Hepatocyte (in vitro differentiated cells): ENCODE measurements at regions not wholly inside any gene's neighbourhood (a gene's known extent, or its start where the extent isn't known, plus 50 kb on each side); places are given as distances from the start of the nearest gene placed in this dataset.

Experiments
- DNase-seq: peaks from one replicate; pipeline ENCODE4 v3.0.0-alpha.2; 2016; ENCODE audit warnings: low spot score
- H2AFZ ChIP-seq: fragments of 200-600 bp; sonication (generic); 2 replicates; pipeline ENCODE4 v1.6.0; 2016; ENCODE audit warnings: antibody characterized with exemption, mild to moderate bottlenecking
- H3K27ac ChIP-seq: fragments of 200-600 bp; sonication (generic); 2 replicates; pipeline ENCODE4 v1.5.1; 2016; ENCODE audit warnings: mild to moderate bottlenecking
- H3K27me3 ChIP-seq: fragments of 200-600 bp; sonication (generic); 2 replicates; pipeline ENCODE4 v1.6.1; 2016
- H3K36me3 ChIP-seq: fragments of 200-600 bp; sonication (generic); replicated peaks from 2 replicates; pipeline ENCODE4 v1.5.1; 2016; ENCODE audit warnings: low read depth; ENCODE audit not compliant: insufficient read depth
- H3K4me1 ChIP-seq: fragments of 200-600 bp; sonication (generic); 2 replicates; pipeline ENCODE4 v1.5.1; 2016; ENCODE audit warnings: mild to moderate bottlenecking, moderate library complexity; ENCODE audit not compliant: insufficient read depth
- H3K4me2 ChIP-seq: fragments of 200-600 bp; sonication (generic); 2 replicates; pipeline ENCODE4 v1.6.0; 2016
- H3K4me3 ChIP-seq: fragments of 200-600 bp; sonication (generic); 2 replicates; pipeline ENCODE4 v1.5.1; 2016; ENCODE audit warnings: mild to moderate bottlenecking
- H3K79me2 ChIP-seq: fragments of 200-600 bp; sonication (generic); 2 replicates; pipeline ENCODE4 v1.6.0; 2017; ENCODE audit warnings: mild to moderate bottlenecking
- H3K9me2 ChIP-seq: fragments of 200-600 bp; sonication (generic); replicated peaks from 2 replicates; pipeline ENCODE4 v1.6.0; 2017; ENCODE audit warnings: mild to moderate bottlenecking; ENCODE audit not compliant: insufficient read depth
- H3K9me3 ChIP-seq: fragments of 200-600 bp; sonication (generic); 2 replicates; pipeline ENCODE4 v1.5.1; 2016; ENCODE audit warnings: low read depth, mild to moderate bottlenecking
- H4K20me1 ChIP-seq: fragments of 200-600 bp; sonication (generic); 2 replicates; pipeline ENCODE4 v1.6.0; 2016; ENCODE audit warnings: mild to moderate bottlenecking; ENCODE audit not compliant: insufficient read depth, poor library complexity, severe bottlenecking
- CTCF ChIP-seq: fragments of 200-600 bp; sonication (generic); IDR thresholded peaks from 2 replicates; pipeline ENCODE4 v1.5.1; 2016; ENCODE audit warnings: antibody characterized with exemption, mild to moderate bottlenecking; ENCODE audit not compliant: poor library complexity
- EZH2 ChIP-seq: fragments of 200-600 bp; sonication (generic); IDR thresholded peaks from 2 replicates; pipeline ENCODE4 v1.6.1; 2016; ENCODE audit warnings: antibody characterized with exemption, mild to moderate bottlenecking, borderline replicate concordance
- EZH2phosphoT487 ChIP-seq: fragments of 200-600 bp; sonication (generic); IDR thresholded peaks from one replicate; pipeline ENCODE4 v1.6.1; 2018; ENCODE audit warnings: antibody characterized with exemption, mild to moderate bottlenecking, low read depth, moderate library complexity; ENCODE audit not compliant: unreplicated experiment, severe bottlenecking
- whole genome bisulfite sequencing: methylation state at CpG from one replicate; pipeline ENCODE4 v1.1.6; 2016; ENCODE audit warnings: low lambda C conversion rate; ENCODE audit errors: missing lambda C conversion rate; 5-methylcytosine and 5-hydroxymethylcytosine counted together

- no peak for DNase-seq
- H3K4me3 ChIP-seq: no peak overlapping the region
- no peaks in the 10 kb centered on the region for H3K4me1 ChIP-seq
- no peak overlapping the region for H3K4me2 ChIP-seq
- 66% methylated on average over 10 of the region's 10 CpGs for WGBS
- H3K36me3 ChIP-seq: no peaks in the 10 kb centered on the region
- H3K27ac ChIP-seq: no peak overlapping the region
- H3K9me2 ChIP-seq: no peaks in the 10 kb centered on the region
- H4K20me1 ChIP-seq: no peaks in the 10 kb centered on the region
- H3K79me2 ChIP-seq: no peaks in the 10 kb centered on the region
- no peak for TF ChIP-seq CTCF
- no peak for TF ChIP-seq EZH2
- TF ChIP-seq EZH2phosphoT487: no peak
- no peaks in the 10 kb centered on the region for H3K9me3 ChIP-seq
- H2AFZ ChIP-seq: no peak overlapping the region
- H3K27me3 ChIP-seq: peaks cover 25% of the 10 kb centered on the region
Observed at GRCh38 chr3:66817951-66818557, 180.1 kb upstream of the KBTBD8 start.

- Histone ChIP-seq H4K20me1 (no peaks in the 10 kb centered on the region), H3K4me2 (no peak overlapping the region), H3K4me1 (no peaks in the 10 kb centered on the region), H3K9me3 (no peaks in the 10 kb centered on the region), H3K27me3 (peaks cover 25% of the 10 kb centered on the region), H3K36me3 (no peaks in the 10 kb centered on the region), H3K9me2 (no peaks in the 10 kb centered on the region), H3K79me2 (no peaks in the 10 kb centered on the region), H3K27ac (no peak overlapping the region), H2AFZ (no peak overlapping the region), H3K4me3 (no peak overlapping the region)
- TF ChIP-seq CTCF: no peak
- no peak for TF ChIP-seq EZH2phosphoT487
- no peak for TF ChIP-seq EZH2
- 74% methylated on average over 3 of the region's 3 CpGs for WGBS
- DNase-seq: no peak
Observed at GRCh38 chr3:66819993-66820501, 178.1 kb upstream of the KBTBD8 start.

GRCh38 chr3:66822186-66823008, 175.7 kb upstream of the KBTBD8 start:
- H3K9me2 ChIP-seq: no peaks in the 10 kb centered on the region
- no peaks in the 10 kb centered on the region for H3K9me3 ChIP-seq
- no peaks in the 10 kb centered on the region for H3K79me2 ChIP-seq
- DNase-seq: peak; percentile 76
- no peak overlapping the region for H3K4me2 ChIP-seq
- no peaks in the 10 kb centered on the region for H3K4me1 ChIP-seq
- no peak overlapping the region for H2AFZ ChIP-seq
- peaks cover 20% of the 10 kb centered on the region for H3K27me3 ChIP-seq
- no peaks in the 10 kb centered on the region for H4K20me1 ChIP-seq
- TF ChIP-seq EZH2phosphoT487 (no peak), CTCF (peak; percentile 69)
- no peaks in the 10 kb centered on the region for H3K36me3 ChIP-seq
- H3K27ac ChIP-seq: no peak overlapping the region
- 78% methylated on average over 11 of the region's 11 CpGs for WGBS
- no peak overlapping the region for H3K4me3 ChIP-seq
